ENCODE measurements at regions not wholly inside any gene's neighbourhood (a gene's known extent, or its start where the extent isn't known, plus 50 kb on each side); places are given as distances from the start of the nearest gene placed in this dataset.

DNA sequence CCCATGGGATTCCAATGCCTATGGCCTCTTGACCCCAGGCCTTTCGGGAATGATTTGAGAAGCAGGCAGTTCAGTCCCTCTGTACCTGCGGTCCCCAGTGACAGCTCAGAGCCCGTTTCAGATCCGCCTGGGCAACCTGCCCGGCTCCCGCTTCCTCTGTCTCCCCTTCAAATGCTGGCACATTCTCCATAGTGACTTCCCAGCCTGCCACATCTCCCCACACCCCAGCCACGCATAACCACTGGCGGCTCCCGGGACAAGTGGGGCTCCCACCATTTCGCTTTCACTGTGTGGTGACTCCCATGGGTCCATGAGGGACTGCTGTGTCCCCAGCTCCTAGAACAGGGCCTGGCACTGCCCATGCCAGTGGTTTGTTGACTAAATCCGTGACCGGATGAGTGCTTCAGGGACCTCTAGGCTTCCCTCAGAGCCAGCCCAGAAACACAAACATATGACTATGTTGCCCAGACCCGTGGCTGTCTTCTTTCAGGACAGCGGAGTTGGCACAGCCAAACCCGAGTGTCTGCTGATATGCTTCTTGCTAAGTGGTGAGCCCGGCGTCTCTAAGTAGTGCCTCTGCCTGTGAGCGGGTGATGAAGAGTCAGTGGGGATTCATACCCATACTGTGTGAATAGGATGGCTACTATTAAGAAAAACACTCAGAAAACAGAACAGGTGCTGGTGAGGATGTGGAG is 91.2 kb downstream of the GLI2 start:
- DNase-seq (ENCODE audit: low read depth in 2 of 3, low spot score in 2 of 3): no peak

DNA sequence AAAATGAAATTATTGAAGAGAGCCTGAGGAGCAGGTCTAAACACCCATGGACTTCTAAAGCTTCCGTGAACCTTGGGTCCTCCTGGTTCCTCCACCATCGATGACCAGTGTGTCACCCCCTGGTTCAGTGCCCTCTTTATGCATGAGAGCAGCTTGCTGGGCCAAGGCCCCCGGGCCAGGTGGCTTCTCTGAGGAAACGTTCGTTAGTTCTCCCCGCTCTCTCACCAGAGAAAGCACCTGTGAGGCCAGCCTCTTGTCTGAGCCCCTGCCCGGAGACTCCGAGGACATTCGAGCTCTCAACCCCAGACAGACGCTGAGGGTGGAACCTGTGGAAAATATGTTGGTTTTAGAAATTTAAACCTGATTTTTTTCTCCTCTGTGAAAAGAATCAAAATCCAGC is 92.4 kb downstream of the GLI2 start:
- DNase-seq (ENCODE audit: low read depth in 2 of 3, low spot score in 2 of 3): no peak

DNA sequence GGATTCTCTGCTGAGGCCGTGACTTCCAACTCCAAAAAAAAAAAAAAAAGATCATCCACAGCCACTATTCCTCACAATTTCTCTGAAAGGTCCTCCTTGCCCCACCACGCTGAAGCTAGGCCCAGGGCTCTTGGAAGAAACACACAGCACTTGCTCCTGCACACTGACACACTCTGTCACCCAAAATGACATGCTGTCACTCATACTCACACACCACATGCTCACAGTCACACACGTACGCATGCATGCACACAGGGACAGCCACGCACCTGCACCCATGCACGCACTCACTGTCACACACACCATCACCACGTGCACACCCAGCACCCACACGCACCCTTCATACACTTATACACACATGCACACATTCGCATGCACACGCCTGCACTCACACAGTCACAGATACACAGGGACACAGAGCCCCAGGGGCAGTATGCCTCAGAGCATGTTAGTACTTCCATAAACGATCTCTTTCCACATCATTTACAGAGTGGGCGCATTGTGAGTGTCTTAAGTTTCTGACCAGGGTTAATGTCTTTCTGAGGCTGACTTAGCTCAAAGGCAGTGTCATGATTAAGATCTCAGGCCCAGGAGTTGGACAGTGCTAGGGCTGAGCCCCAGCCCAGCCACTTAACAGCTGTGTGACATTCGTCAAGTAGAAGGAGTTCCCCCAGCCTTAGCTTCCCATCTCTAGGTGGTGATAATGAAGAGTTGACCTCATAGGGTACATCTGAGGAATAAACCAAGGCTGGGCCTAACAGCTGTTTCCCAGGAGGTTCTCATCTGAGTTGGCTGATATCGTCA is 93.4 kb downstream of the GLI2 start:
- no peak for DNase-seq (ENCODE audit: low read depth in 2 of 3, low spot score in 2 of 3)

DNA sequence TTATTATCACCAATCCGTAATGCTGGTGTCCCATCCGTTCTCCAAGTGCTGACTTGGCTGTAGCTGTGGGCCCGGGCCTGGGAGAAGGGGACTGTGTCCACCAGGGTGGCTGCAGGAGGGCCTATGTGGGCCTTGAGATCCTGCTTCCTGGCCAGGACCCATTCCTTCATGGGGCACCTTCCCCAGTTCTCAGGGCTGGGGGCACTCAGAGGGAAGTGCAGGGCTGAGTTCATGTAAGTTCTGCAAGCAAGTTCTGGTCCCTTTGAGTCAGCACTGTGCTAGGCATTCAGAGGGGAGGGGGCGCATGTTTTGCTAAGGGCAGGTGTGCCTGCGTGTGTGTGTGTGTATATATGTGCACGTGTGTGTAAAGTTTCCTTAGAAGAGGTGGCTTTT is 94.0 kb downstream of the GLI2 start:
- DNase-seq (ENCODE audit: low read depth in 2 of 3, low spot score in 2 of 3): no peak

- no peak for DNase-seq (ENCODE audit: low read depth in 2 of 3, low spot score in 2 of 3)
Observed at GRCh38 chr2:120830096-120830830, 94.6 kb downstream of the GLI2 start.

GRCh38 chr2:120831086-120831485 is 95.4 kb downstream of the GLI2 start:
- DNase-seq (ENCODE audit: low read depth in 2 of 3, low spot score in 2 of 3): no peak

DNA sequence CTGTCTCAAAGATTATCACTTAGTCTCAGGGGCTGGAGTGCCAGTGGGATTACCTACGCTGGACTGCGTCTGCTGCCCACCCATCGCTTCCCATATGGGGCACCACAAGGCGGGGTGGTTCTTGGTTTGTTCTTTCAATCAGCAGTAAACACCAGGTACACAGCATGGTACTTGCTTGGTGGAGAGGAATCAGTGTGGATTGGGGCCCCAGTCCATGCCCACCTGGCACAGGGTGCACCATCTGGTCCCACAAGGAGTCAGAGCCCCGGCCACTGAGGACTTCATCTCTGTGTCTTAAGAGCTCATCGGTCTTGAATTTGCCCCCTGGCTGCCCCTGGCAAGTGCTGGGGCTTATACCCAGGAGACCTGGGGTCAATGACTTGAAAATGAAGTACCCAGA is 96.2 kb downstream of the GLI2 start:
- no peak for DNase-seq (ENCODE audit: low read depth in 2 of 3, low spot score in 2 of 3)

DNA sequence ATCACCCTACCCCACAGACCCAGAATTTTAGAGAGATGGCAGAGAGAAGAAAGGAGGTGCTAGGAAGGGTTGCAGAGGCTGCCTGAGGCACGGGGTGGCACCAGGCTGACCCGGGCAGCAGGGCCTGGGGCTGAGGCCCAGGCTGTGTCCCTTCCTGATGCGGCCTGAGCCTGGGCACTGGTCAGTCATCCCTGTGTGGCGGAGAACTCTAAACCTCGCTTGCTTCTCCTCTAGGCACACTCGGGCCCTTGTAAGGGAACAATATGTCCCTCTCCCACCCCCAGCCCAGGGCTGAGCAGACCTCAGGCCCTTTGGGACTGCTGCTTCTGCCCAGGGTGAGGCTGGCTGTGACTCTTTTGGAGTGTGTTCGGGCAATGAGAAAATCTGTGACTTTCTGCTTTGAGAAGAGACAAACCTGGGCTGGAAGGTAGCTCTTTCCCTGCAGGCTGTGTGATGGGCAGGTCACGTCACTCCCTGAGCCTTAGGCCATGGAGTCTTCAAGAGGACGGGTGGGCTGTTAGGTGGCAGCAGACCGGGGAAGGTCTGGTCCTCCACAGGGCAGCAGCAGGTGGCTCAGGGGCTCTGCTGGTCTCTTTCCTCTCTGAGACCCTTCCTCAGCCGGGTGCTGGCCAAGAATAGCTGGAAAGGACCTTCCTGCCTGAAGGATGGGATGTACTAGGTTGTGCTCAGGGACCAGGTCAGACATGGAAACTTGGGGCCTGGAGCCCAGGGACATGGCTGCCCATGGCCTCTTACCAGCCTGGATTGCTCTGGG is 96.8 kb downstream of the GLI2 start:
- DNase-seq (ENCODE audit: low read depth in 2 of 3, low spot score in 2 of 3): no peak

GRCh38 chr2:120833127-120833675 is 97.5 kb downstream of the GLI2 start:
- DNase-seq (ENCODE audit: low read depth in 2 of 3, low spot score in 2 of 3): no peak

GRCh38 chr2:120834206-120834605 is 98.5 kb downstream of the GLI2 start:
- DNase-seq (ENCODE audit: low read depth in 2 of 3, low spot score in 2 of 3): no peak

DNA sequence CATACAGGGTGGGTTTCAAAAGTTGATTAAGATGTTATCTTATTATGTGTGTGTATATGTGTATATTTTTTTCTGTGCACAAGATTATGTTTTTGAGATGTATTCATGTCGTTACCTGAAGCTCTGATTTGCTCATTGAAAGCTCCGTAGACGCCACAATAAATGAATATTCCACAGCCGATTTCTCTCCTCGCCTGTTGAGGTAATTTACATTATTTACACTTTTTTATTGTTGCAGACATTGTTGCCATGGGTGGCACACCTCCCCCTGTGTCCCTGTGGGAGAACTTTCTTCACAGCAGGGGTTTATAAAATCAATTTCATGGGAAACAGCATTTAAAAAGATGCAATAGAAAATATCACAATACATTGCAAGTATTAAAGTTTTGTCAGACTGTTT is 100.6 kb downstream of the GLI2 start:
- no peak for DNase-seq (ENCODE audit: low read depth in 2 of 3, low spot score in 2 of 3)

- no peak for DNase-seq (ENCODE audit: low read depth in 2 of 3, low spot score in 2 of 3)
Observed at GRCh38 chr2:120840795-120841487, 105.3 kb downstream of the GLI2 start.

DNA sequence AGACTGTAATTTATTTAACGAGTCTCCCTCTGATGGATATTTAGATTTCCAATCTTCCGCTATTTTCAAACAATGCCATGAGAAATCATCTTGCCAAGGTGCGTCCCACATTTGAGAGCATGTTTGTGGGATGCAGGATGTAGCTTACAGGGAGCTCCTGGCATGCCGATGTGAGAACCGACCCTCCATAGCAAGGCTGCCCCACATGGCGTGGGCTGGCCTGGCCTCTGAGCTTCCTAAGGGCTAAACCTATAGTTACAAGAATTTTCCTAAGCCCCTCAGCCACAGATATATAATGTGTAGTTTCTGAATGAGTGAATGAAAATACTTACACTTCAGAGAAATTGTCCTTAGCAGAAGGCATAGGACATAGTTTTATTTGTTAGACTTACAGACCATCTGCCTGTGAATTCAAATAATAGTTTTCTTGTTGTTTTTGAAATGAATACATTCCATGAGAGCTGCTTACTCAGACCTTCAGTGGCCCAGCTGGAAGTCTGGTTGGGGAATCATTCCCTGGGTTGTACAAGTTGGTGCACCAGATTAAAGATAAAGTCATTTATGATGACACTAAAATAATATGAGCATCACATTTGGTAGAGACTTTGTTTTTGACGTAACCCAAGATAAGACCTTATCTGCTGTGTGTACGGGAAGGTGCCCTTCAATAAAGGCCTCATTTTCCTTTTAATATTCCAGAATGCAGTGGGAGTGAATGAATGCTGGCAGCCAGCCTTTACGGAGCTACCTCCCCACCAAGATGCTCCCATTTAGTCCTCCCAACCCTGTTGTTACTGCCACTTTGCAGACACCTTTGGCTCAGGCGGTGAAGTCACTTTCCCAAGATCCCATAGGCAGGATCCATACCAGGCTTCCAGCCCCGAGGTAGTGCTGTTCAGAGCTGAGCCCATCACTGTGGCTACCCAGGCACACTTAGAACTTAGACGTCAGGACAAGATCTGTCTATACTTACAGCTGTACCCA is 107.1 kb downstream of the GLI2 start:
- no peak for DNase-seq (ENCODE audit: low read depth in 2 of 3, low spot score in 2 of 3)

GRCh38 chr2:120844070-120844738 is 108.5 kb downstream of the GLI2 start:
- no peak for DNase-seq (ENCODE audit: low read depth in 2 of 3, low spot score in 2 of 3)

DNA sequence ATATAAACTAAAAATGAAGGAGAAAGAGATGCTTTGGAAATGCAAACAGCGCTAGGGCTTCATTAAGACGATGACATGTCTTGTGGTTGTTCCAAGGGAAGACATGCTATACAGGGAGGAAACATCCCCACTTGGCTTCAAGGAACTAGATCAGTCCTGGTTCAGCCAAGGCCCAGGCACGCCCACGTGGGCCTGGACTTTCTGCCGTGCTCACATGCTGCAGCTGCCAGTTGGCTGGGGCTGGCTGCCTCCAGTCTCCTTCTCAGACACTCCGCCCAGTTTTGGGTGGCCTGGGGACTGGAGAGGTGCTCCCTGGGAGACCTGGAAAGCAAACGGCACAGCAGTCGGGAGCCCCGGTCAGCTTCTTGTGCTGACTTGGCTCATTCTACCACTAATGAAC is 109.6 kb downstream of the GLI2 start:
- DNase-seq (ENCODE audit: low read depth in 2 of 3, low spot score in 2 of 3): no peak

- no peak for DNase-seq (ENCODE audit: low read depth in 2 of 3, low spot score in 2 of 3)
Observed at GRCh38 chr2:120846406-120847095, 110.9 kb downstream of the GLI2 start.

- no peak for DNase-seq (ENCODE audit: low read depth in 2 of 3, low spot score in 2 of 3)
Observed at GRCh38 chr2:120847700-120848321, 112.1 kb downstream of the GLI2 start.

DNA sequence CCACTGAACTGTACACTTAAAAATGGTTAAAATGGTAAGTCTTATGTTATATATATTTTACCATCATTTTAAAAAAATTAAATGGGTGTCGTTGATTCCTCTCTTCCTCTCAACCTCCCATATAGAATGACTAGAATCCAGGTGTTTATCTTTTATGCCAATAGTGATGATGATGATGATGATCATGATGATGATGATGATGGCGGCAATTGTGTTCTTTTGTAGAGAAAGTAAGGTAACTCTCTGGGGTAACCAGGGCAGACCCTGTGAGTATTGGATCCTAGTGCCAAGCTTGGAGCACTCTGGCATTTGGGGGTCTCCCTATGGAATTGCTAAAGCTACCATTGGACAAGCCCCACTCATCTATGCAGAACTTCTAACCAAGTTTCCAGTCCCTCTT is 113.6 kb downstream of the GLI2 start:
- DNase-seq (ENCODE audit: low read depth in 2 of 3, low spot score in 2 of 3): no peak

Measured in activated CD8-positive, alpha-beta memory T cell treated with anti-CD3 and anti-CD28 coated beads for 48 hours (primary cell).